Lower leg skin (tissue), 3 donors: ENCODE measurements at regions not wholly inside any gene's neighbourhood (a gene's known extent, or its start where the extent isn't known, plus 50 kb on each side); places are given as distances from the start of the nearest gene placed in this dataset.

Experiments
- CTCF ChIP-seq, 3 donors: fragments of 450-650 bp; IDR thresholded peaks; one replicate each; pipeline ENCODE4 v1.5.1; 2016; ENCODE audit warnings: antibody characterized with exemption in 3 of 3, mild to moderate bottlenecking in 3 of 3, moderate library complexity in 2 of 3
- POLR2A ChIP-seq, 2 donors: fragments of 450-650 bp; IDR thresholded peaks; one replicate each; pipeline ENCODE4 v1.6.1; 2016 to 2017; ENCODE audit warnings: antibody characterized with exemption in 2 of 2, mild to moderate bottlenecking in 1 of 2, moderate library complexity in 1 of 2

- no peak for TF ChIP-seq CTCF (IDR thresholded peaks at IDR 0.05)
- no peak for TF ChIP-seq POLR2A (IDR thresholded peaks at IDR 0.05)
These were observed 632.7 kb downstream of the RFPL4B start for GRCh38 chr6:112979830-112980229.
